GM12873 (cell line): ENCODE measurements at regions not wholly inside any gene's neighbourhood (a gene's known extent, or its start where the extent isn't known, plus 50 kb on each side); places are given as distances from the start of the nearest gene placed in this dataset.

ENCODE experiments used
- CTCF ChIP-seq: IDR thresholded peaks from 2 replicates; pipeline ENCODE4 v1.5.1; 2012; ENCODE audit warnings: low read depth, mild to moderate bottlenecking, moderate library complexity, low read length, control low read depth; ENCODE audit not compliant: insufficient read depth; ENCODE audit errors: missing control alignments

- no peak for TF ChIP-seq CTCF
Measured at GRCh38 chr11:41950470-41951143, 491.2 kb upstream of the LRRC4C start.

GRCh38 chr11:41954034-41954433 is 494.6 kb upstream of the LRRC4C start:
- TF ChIP-seq CTCF: no peak

GRCh38 chr11:41955066-41955465 is 495.6 kb upstream of the LRRC4C start:
- no peak for TF ChIP-seq CTCF

- no peak for TF ChIP-seq CTCF
Measured at GRCh38 chr11:41955635-41956400, 496.4 kb upstream of the LRRC4C start.

- no peak for TF ChIP-seq CTCF
Measured at GRCh38 chr11:41963406-41963805, 504.0 kb upstream of the LRRC4C start.

GRCh38 chr11:41970681-41971080 is 511.2 kb upstream of the LRRC4C start:
- no peak for TF ChIP-seq CTCF

GRCh38 chr11:41971592-41971991 is 512.1 kb upstream of the LRRC4C start:
- TF ChIP-seq CTCF: no peak
